Spinal cord (tissue), 9 donors: ENCODE measurements at regions not wholly inside any gene's neighbourhood (a gene's known extent, or its start where the extent isn't known, plus 50 kb on each side); places are given as distances from the start of the nearest gene placed in this dataset.

Experiments
- DNase-seq, 6 donors: peaks; one replicate each; pipeline versions ENCODE4 v3.0.0 to v3.0.0-alpha.2; 2013 to 2015; ENCODE audit warnings: low spot score in 6 of 6, low read depth in 4 of 6
- H3K27ac ChIP-seq: one replicate; pipeline ENCODE4 v1.5.1; 2013; ENCODE audit warnings: low read depth, low read length, control low read depth
- H3K27me3 ChIP-seq: one replicate; pipeline ENCODE4 v1.6.1; 2013; ENCODE audit warnings: low read length; ENCODE audit not compliant: control insufficient read depth, insufficient read depth
- H3K36me3 ChIP-seq: one replicate; pipeline ENCODE4 v1.6.1; 2013; ENCODE audit warnings: low read length; ENCODE audit not compliant: control insufficient read depth, insufficient read depth
- H3K4me1 ChIP-seq: one replicate; pipeline ENCODE4 v1.6.1; 2013; ENCODE audit warnings: low read length; ENCODE audit not compliant: control insufficient read depth, insufficient read depth
- H3K4me3 ChIP-seq: one replicate; pipeline ENCODE4 v1.5.1; 2013; ENCODE audit warnings: low read depth, low read length, control low read depth
- H3K9me3 ChIP-seq: one replicate; pipeline ENCODE4 v1.6.1; 2013; ENCODE audit warnings: low read length; ENCODE audit not compliant: control insufficient read depth, insufficient read depth
- WGBS: methylation state at CpG from one replicate; pipeline ENCODE4 v1.1.5; 2013; ENCODE audit warnings: missing lambda C conversion rate; ENCODE audit not compliant: insufficient coverage; 5-methylcytosine and 5-hydroxymethylcytosine counted together
- donor health status: healthy.

GRCh38 chr10:83078645-83079044 is 1060.7 kb upstream of the GHITM start:
- Histone ChIP-seq H3K27me3 (no peaks in the 10 kb centered on the region), H3K4me1 (no peaks in the 10 kb centered on the region), H3K27ac (no peak overlapping the region), H3K4me3 (no peak overlapping the region), H3K9me3 (no peaks in the 10 kb centered on the region), H3K36me3 (no peaks in the 10 kb centered on the region)
- DNase-seq: no peak
- 81% methylated on average over 3 of the region's 3 CpGs for WGBS

GRCh38 chr10:83083831-83084230 is 1055.5 kb upstream of the GHITM start:
- Histone ChIP-seq H3K4me1 (no peaks in the 10 kb centered on the region), H3K27me3 (no peaks in the 10 kb centered on the region), H3K4me3 (no peak overlapping the region), H3K27ac (no peak overlapping the region), H3K9me3 (no peaks in the 10 kb centered on the region), H3K36me3 (no peaks in the 10 kb centered on the region)
- DNase-seq: peak in 1 of 6 donors; percentile 92

GRCh38 chr10:83089335-83089734 is 1050.0 kb upstream of the GHITM start:
- DNase-seq: no peak
- Histone ChIP-seq H3K27me3 (no peaks in the 10 kb centered on the region), H3K36me3 (no peaks in the 10 kb centered on the region), H3K9me3 (no peaks in the 10 kb centered on the region), H3K27ac (no peak overlapping the region), H3K4me1 (no peaks in the 10 kb centered on the region), H3K4me3 (no peak overlapping the region)
- WGBS: 92% methylated on average over 2 of the region's 3 CpGs

- WGBS: no CpG with 5 or more reads among the region's 3 CpGs
- H3K27ac ChIP-seq: no peak overlapping the region
- DNase-seq: no peak
- no peaks in the 10 kb centered on the region for H3K27me3 ChIP-seq
- H3K4me3 ChIP-seq: no peak overlapping the region
- no peaks in the 10 kb centered on the region for H3K36me3 ChIP-seq
- H3K9me3 ChIP-seq: no peaks in the 10 kb centered on the region
- no peaks in the 10 kb centered on the region for H3K4me1 ChIP-seq
These were observed 1034.7 kb upstream of the GHITM start for GRCh38 chr10:83104616-83105015.

- no peaks in the 10 kb centered on the region for H3K27me3 ChIP-seq
- no peaks in the 10 kb centered on the region for H3K36me3 ChIP-seq
- DNase-seq: no peak
- H3K9me3 ChIP-seq: peaks cover 2% of the 10 kb centered on the region
- no peak overlapping the region for H3K4me3 ChIP-seq
- WGBS: 96% methylated on average over 6 of the region's 7 CpGs
- no peaks in the 10 kb centered on the region for H3K4me1 ChIP-seq
- no peak overlapping the region for H3K27ac ChIP-seq
These were observed 1030.6 kb upstream of the GHITM start for GRCh38 chr10:83108565-83109333.

GRCh38 chr10:83119346-83119745 is 1020.0 kb upstream of the GHITM start:
- Histone ChIP-seq H3K4me3 (no peak overlapping the region), H3K36me3 (no peaks in the 10 kb centered on the region), H3K27ac (no peak overlapping the region), H3K4me1 (no peaks in the 10 kb centered on the region), H3K9me3 (no peaks in the 10 kb centered on the region), H3K27me3 (no peaks in the 10 kb centered on the region)
- WGBS: 75% methylated on average over 1 of the region's 1 CpG
- DNase-seq: peak in 1 of 6 donors; percentile 65

- no peak for DNase-seq
- H3K4me1 ChIP-seq: no peaks in the 10 kb centered on the region
- no CpG with 5 or more reads among the region's 2 CpGs for WGBS
- no peaks in the 10 kb centered on the region for H3K9me3 ChIP-seq
- H3K27me3 ChIP-seq: no peaks in the 10 kb centered on the region
- H3K36me3 ChIP-seq: no peaks in the 10 kb centered on the region
- H3K27ac ChIP-seq: no peak overlapping the region
- no peak overlapping the region for H3K4me3 ChIP-seq
These were observed 1017.0 kb upstream of the GHITM start for GRCh38 chr10:83122336-83122735.

- Histone ChIP-seq H3K4me3 (no peak overlapping the region), H3K9me3 (no peaks in the 10 kb centered on the region), H3K4me1 (no peaks in the 10 kb centered on the region), H3K27ac (no peak overlapping the region), H3K27me3 (no peaks in the 10 kb centered on the region), H3K36me3 (no peaks in the 10 kb centered on the region)
- DNase-seq: no peak
- 93% methylated on average over 3 of the region's 6 CpGs for WGBS
These were observed 1011.2 kb upstream of the GHITM start for GRCh38 chr10:83127942-83128575.

GRCh38 chr10:83140811-83141210 is 998.5 kb upstream of the GHITM start:
- no peak overlapping the region for H3K4me3 ChIP-seq
- no peak overlapping the region for H3K27ac ChIP-seq
- no peaks in the 10 kb centered on the region for H3K36me3 ChIP-seq
- WGBS: no CpG with 5 or more reads among the region's 1 CpG
- H3K4me1 ChIP-seq: no peaks in the 10 kb centered on the region
- DNase-seq: no peak
- no peaks in the 10 kb centered on the region for H3K9me3 ChIP-seq
- H3K27me3 ChIP-seq: no peaks in the 10 kb centered on the region

- DNase-seq: peak in 1 of 6 donors; percentile 38
- Histone ChIP-seq H3K4me1 (no peaks in the 10 kb centered on the region), H3K9me3 (no peaks in the 10 kb centered on the region), H3K27me3 (no peaks in the 10 kb centered on the region), H3K27ac (no peak overlapping the region), H3K36me3 (no peaks in the 10 kb centered on the region), H3K4me3 (no peak overlapping the region)
- WGBS: no CpG with 5 or more reads among the region's 3 CpGs
These were observed 997.2 kb upstream of the GHITM start for GRCh38 chr10:83142074-83142563.
